ENCODE measurements at regions not wholly inside any gene's neighbourhood (a gene's known extent, or its start where the extent isn't known, plus 50 kb on each side); places are given as distances from the start of the nearest gene placed in this dataset.

DNA sequence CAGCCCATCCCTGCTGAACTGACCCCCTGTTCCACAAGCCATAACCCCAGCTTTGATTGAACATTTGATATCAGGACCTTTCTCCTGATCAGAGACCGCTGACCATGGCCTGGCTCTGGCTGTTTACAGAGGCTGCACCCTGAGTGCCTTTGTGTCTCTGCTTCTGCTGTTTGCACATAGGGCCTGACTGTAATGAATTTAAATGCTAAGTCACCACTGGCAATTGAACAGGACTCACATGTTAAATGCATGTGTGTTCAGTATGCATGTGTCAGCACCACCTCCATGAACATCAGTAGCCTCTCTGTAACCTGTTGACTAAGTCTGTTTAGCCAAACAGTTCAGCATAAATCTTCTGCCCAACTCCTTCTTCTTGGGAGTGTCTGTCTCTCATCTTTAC, 690.3 kb downstream of the TMEM121 start:
- no peak for TF ChIP-seq EZH2 (IDR thresholded peaks at IDR 0.05)
- no peak for TF ChIP-seq POLR2AphosphoS5 (IDR thresholded peaks at IDR 0.05; ENCODE audit: borderline replicate concordance, low read depth, low read length)

Measured in SK-N-MC (cell line).